H1 (cell line): ENCODE measurements at regions not wholly inside any gene's neighbourhood (a gene's known extent, or its start where the extent isn't known, plus 50 kb on each side); places are given as distances from the start of the nearest gene placed in this dataset.

Experiments used
- CTCF ChIA-PET: fragments of 300-600 bp; sonication (Branson Sonifier 250); formaldehyde crosslinking; loops from one replicate; lab custom pipeline; 2021; ENCODE audit not compliant: partially characterized antibody; lab: Charles Lee
- POLR2A ChIA-PET: fragments of 300-600 bp; sonication (Branson Sonifier 250); formaldehyde crosslinking; loops from one replicate; lab custom pipeline; 2021; ENCODE audit warnings: inconsistent platforms; ENCODE audit not compliant: partially characterized antibody; lab: Charles Lee
- DNase-seq, 2 experiments: peaks; one replicate each; pipeline versions ENCODE4 v3.0.0 to v3.0.0-alpha.2; 2010 to 2022; ENCODE audit warnings: low spot score in 2 of 2, low read depth in 1 of 2, mixed read lengths in 1 of 2
- FAIRE-seq: peaks from 2 replicates; lab custom pipeline; 2011; peaks lifted over from hg19 to GRCh38; lab: Jason Lieb, UNC
- H2AFZ ChIP-seq: 2 replicates; pipeline ENCODE4 v1.8.1; 2012; ENCODE audit warnings: low read length, inconsistent platforms
- H2AK5ac ChIP-seq: 2 replicates; pipeline ENCODE4 v1.6.1; 2013; ENCODE audit warnings: low read depth, low read length
- H2BK120ac ChIP-seq: replicated peaks from 2 replicates; pipeline ENCODE3; 2013; ENCODE audit warnings: low read depth, low read length, inconsistent platforms
- H2BK12ac ChIP-seq: 2 replicates; pipeline ENCODE4 v1.6.1; 2013; ENCODE audit warnings: low read depth, low read length
- H2BK15ac ChIP-seq: 2 replicates; pipeline ENCODE4 v1.6.1; 2013; ENCODE audit warnings: low read length
- H2BK20ac ChIP-seq: 2 replicates; pipeline ENCODE4 v1.6.1; 2013; ENCODE audit warnings: low read length
- H2BK5ac ChIP-seq: 2 replicates; pipeline ENCODE4 v1.6.1; 2013; ENCODE audit warnings: low read depth, low read length
- H3K14ac ChIP-seq: 2 replicates; pipeline ENCODE4 v1.6.1; 2013; ENCODE audit warnings: inconsistent platforms; ENCODE audit not compliant: insufficient read length
- H3K18ac ChIP-seq: 2 replicates; pipeline ENCODE4 v1.6.1; 2013; ENCODE audit warnings: low read length; ENCODE audit errors: extremely low read depth
- H3K23ac ChIP-seq: 2 replicates; pipeline ENCODE4 v1.6.1; 2013; ENCODE audit warnings: inconsistent platforms; ENCODE audit not compliant: insufficient read length
- H3K23me2 ChIP-seq: 2 replicates; pipeline ENCODE4 v1.6.1; 2013; ENCODE audit warnings: low read depth, low read length
- H3K27ac ChIP-seq: 2 replicates; pipeline ENCODE4 v1.6.1; 2011; ENCODE audit warnings: low read depth, low read length, inconsistent platforms
- H3K27me3 ChIP-seq, 4 experiments: replicated peaks in 1 of 4; 1 replicate in 1 of 4; 2 replicates in 3 of 4; pipeline versions ENCODE4 v1.6.1 to v1.8.1; 2011 to 2013; ENCODE audit warnings: low read length in 3 of 4, mild to moderate bottlenecking in 3 of 4, inconsistent platforms in 2 of 4, mixed read lengths in 2 of 4, moderate library complexity in 1 of 4; ENCODE audit not compliant: control insufficient read depth in 3 of 4, insufficient read depth in 3 of 4; ENCODE audit errors: extremely low read depth in 1 of 4
- H3K36me3 ChIP-seq, 4 experiments: 2 replicates each; pipeline versions ENCODE4 v1.6.1 to v1.8.1; 2011 to 2013; ENCODE audit warnings: mild to moderate bottlenecking in 4 of 4, low read length in 3 of 4, moderate library complexity in 2 of 4, control low read depth in 1 of 4, inconsistent platforms in 1 of 4; ENCODE audit not compliant: insufficient read depth in 4 of 4, control insufficient read depth in 2 of 4
- H3K4ac ChIP-seq: replicated peaks from 2 replicates; pipeline ENCODE3; 2013; ENCODE audit warnings: low read length, low read depth, mixed read lengths, inconsistent platforms; ENCODE audit not compliant: insufficient read length
- H3K4me1 ChIP-seq, 4 experiments: replicated peaks in 1 of 4; 1 replicate in 1 of 4; 2 replicates in 3 of 4; pipeline versions ENCODE4 v1.6.1 to v1.8.1; 2011 to 2013; ENCODE audit warnings: low read length in 3 of 4, inconsistent platforms in 2 of 4, mixed read lengths in 1 of 4; ENCODE audit not compliant: insufficient read depth in 4 of 4, control insufficient read depth in 3 of 4
- H3K4me2 ChIP-seq, 2 experiments: 2 replicates each; pipeline versions ENCODE4 v1.6.1 to v1.8.1; 2011 to 2013; ENCODE audit warnings: low read depth in 2 of 2, low read length in 2 of 2, control low read depth in 1 of 2, inconsistent platforms in 1 of 2, mild to moderate bottlenecking in 1 of 2; ENCODE audit not compliant: insufficient read depth in 1 of 2
- H3K4me3 ChIP-seq, 4 experiments: fragments of 200-600, 300-600 bp in 1 of 4; sonication (generic), shearing (Covaris generic), sonication (Bioruptor Twin) in 1 of 4; 2 replicates each; pipeline versions ENCODE4 v1.5.1 to v1.8.1; 2011 to 2016; ENCODE audit warnings: low read length in 4 of 4, low read depth in 3 of 4, control low read depth in 2 of 4, inconsistent platforms in 2 of 4, mild to moderate bottlenecking in 2 of 4, mixed read lengths in 1 of 4, moderate library complexity in 1 of 4; ENCODE audit not compliant: insufficient read depth in 2 of 4; ENCODE audit errors: extremely low read depth in 1 of 4
- H3K56ac ChIP-seq: replicated peaks from 2 replicates; pipeline ENCODE3; 2013; ENCODE audit warnings: low read depth, mild to moderate bottlenecking, mixed read lengths, low read length, inconsistent platforms; ENCODE audit not compliant: insufficient read length
- H3K79me1 ChIP-seq: 2 replicates; pipeline ENCODE4 v1.6.1; 2013; ENCODE audit warnings: low read depth, low read length, control low read depth
- H3K79me2 ChIP-seq, 2 experiments: 2 replicates each; pipeline versions ENCODE4 v1.6.1 to v1.8.1; 2012 to 2013; ENCODE audit warnings: low read length in 2 of 2, mild to moderate bottlenecking in 2 of 2, inconsistent platforms in 1 of 2; ENCODE audit not compliant: insufficient read depth in 2 of 2, control insufficient read depth in 1 of 2
- H3K9ac ChIP-seq, 4 experiments: replicated peaks in 1 of 4; 1 replicate in 1 of 4; 2 replicates in 3 of 4; pipeline versions ENCODE4 v1.6.1 to v1.8.1; 2011 to 2013; ENCODE audit warnings: low read depth in 3 of 4, low read length in 3 of 4, control low read depth in 2 of 4, mild to moderate bottlenecking in 2 of 4, moderate library complexity in 2 of 4, inconsistent platforms in 1 of 4; ENCODE audit errors: extremely low read depth in 1 of 4
- H3K9me3 ChIP-seq, 2 experiments: 2 replicates each; pipeline versions ENCODE4 v1.6.1 to v1.8.1; 2012 to 2013; ENCODE audit warnings: mild to moderate bottlenecking in 2 of 2, moderate library complexity in 2 of 2, control low read depth in 1 of 2, inconsistent platforms in 1 of 2, low read depth in 1 of 2, low read length in 1 of 2, mixed read lengths in 1 of 2; ENCODE audit not compliant: insufficient read depth in 2 of 2
- H4K20me1 ChIP-seq, 2 experiments: replicated peaks in 1 of 2; 2 replicates each; pipeline versions ENCODE3 to v1.8.1; 2011 to 2013; ENCODE audit warnings: inconsistent platforms in 2 of 2, low read length in 2 of 2, mild to moderate bottlenecking in 1 of 2; ENCODE audit not compliant: insufficient read depth in 2 of 2, control insufficient read depth in 1 of 2
- H4K5ac ChIP-seq: 2 replicates; pipeline ENCODE4 v1.6.1; 2013; ENCODE audit warnings: low read length, low read depth, mixed read lengths, inconsistent platforms; ENCODE audit not compliant: insufficient read length
- H4K8ac ChIP-seq: 2 replicates; pipeline ENCODE4 v1.8.0; 2013; ENCODE audit warnings: mild to moderate bottlenecking, moderate library complexity, low read length, inconsistent platforms; ENCODE audit not compliant: insufficient read depth; ENCODE audit errors: extremely low read depth
- H4K91ac ChIP-seq: replicated peaks from 2 replicates; pipeline ENCODE3; 2013; ENCODE audit warnings: low read length, mixed read lengths, inconsistent platforms; ENCODE audit not compliant: insufficient read length
- ASH2L ChIP-seq: fragments of 200-600, 300-600 bp; sonication (generic); IDR thresholded peaks from one replicate; pipeline ENCODE4 v1.7.1; 2017; ENCODE audit warnings: low read length
- ATF3 ChIP-seq: IDR thresholded peaks from 2 replicates; pipeline ENCODE4 v1.6.1; 2011; ENCODE audit warnings: low read depth, mild to moderate bottlenecking, low read length; ENCODE audit not compliant: insufficient read depth
- BCL11A ChIP-seq, 2 experiments: IDR thresholded peaks; one replicate each; pipeline ENCODE4 v1.6.1; 2011; ENCODE audit warnings: low read depth in 2 of 2, low read length in 2 of 2, mild to moderate bottlenecking in 2 of 2
- CREB1 ChIP-seq: IDR thresholded peaks from 2 replicates; pipeline ENCODE4 v1.6.1; 2012; ENCODE audit warnings: inconsistent platforms
- EP300 ChIP-seq, 2 experiments: IDR thresholded peaks; 1 replicate in 1 of 2; 2 replicates in 1 of 2; pipeline ENCODE4 v1.6.1; 2011 to 2012; ENCODE audit warnings: low read depth in 2 of 2, low read length in 2 of 2, mild to moderate bottlenecking in 2 of 2, borderline replicate concordance in 1 of 2, inconsistent platforms in 1 of 2, moderate library complexity in 1 of 2
- EZH2 ChIP-seq: fragments of 200-600 bp; sonication (generic); IDR thresholded peaks from 2 replicates; pipeline ENCODE4 v1.7.1; 2012; ENCODE audit warnings: low read depth, mild to moderate bottlenecking, moderate library complexity, low read length, inconsistent platforms; ENCODE audit not compliant: severe bottlenecking
- HDAC2 ChIP-seq, 2 experiments: fragments of 300-600 bp in 1 of 2; sonication (generic) in 1 of 2; IDR thresholded peaks; 2 replicates each; pipeline ENCODE4 v1.6.1; 2011 to 2012; ENCODE audit warnings: low read depth in 2 of 2, low read length in 2 of 2, mild to moderate bottlenecking in 2 of 2, moderate library complexity in 2 of 2, borderline replicate concordance in 1 of 2, inconsistent platforms in 1 of 2
- RBBP5 ChIP-seq: IDR thresholded peaks from 2 replicates; pipeline ENCODE4 v1.7.1; 2012; ENCODE audit warnings: low read depth, mild to moderate bottlenecking, inconsistent platforms, low read length, moderate library complexity, borderline replicate concordance
- SIN3A ChIP-seq, 2 experiments: IDR thresholded peaks in 1 of 2; conservative IDR thresholded peaks in 1 of 2; 2 replicates each; pipeline ENCODE4 v1.6.1; 2011 to 2012; ENCODE audit warnings: low read length in 2 of 2, improper control_type of control experiment in 1 of 2, low read depth in 1 of 2, mild to moderate bottlenecking in 1 of 2
- WGBS, 2 experiments: shearing (Covaris generic) in 1 of 2; methylation state at CpG; one replicate each; pipeline versions ENCODE4 v1.1.6 to v1.1.7; 2013 to 2015; ENCODE audit warnings: low lambda C conversion rate in 2 of 2, mixed read lengths in 2 of 2, inconsistent platforms in 1 of 2, low coverage in 1 of 2, missing lambda C conversion rate in 1 of 2; ENCODE audit not compliant: insufficient replicate concordance in 2 of 2, insufficient coverage in 1 of 2, insufficient read length in 1 of 2; ENCODE audit errors: extremely low coverage in 1 of 2, missing lambda C conversion rate in 1 of 2; 5-methylcytosine and 5-hydroxymethylcytosine counted together
- TF ChIP-seq, protein P1 (sequence below): IDR thresholded peaks from 2 replicates; pipeline ENCODE4 v1.6.1; 2012; ENCODE audit warnings: inconsistent platforms

- Histone ChIP-seq H4K20me1 (no peaks in the 10 kb centered on the region), H4K5ac (no peak overlapping the region), H3K14ac (no peak overlapping the region), H3K23me2 (no peaks in the 10 kb centered on the region), H2BK12ac (no peak overlapping the region), H4K91ac (no peak overlapping the region), H3K9ac (no peak overlapping the region), H3K4me2 (no peak overlapping the region), H2BK15ac (no peak overlapping the region), H3K27ac (no peak overlapping the region), H3K56ac (no peak overlapping the region), H3K79me1 (no peaks in the 10 kb centered on the region), H3K4me3 (no peak overlapping the region), H2BK120ac (no peak overlapping the region), H3K4me1 (no peaks in the 10 kb centered on the region; a peak in 1 of 7 replicates), H3K9me3 (no peaks in the 10 kb centered on the region), H3K27me3 (no peaks in the 10 kb centered on the region), H3K23ac (no peak overlapping the region), H2BK5ac (no peak overlapping the region), H2AFZ (no peak overlapping the region), H2BK20ac (no peak overlapping the region), H4K8ac (no peak overlapping the region), H3K36me3 (no peaks in the 10 kb centered on the region), H3K4ac (no peak overlapping the region), H3K79me2 (no peaks in the 10 kb centered on the region), H2AK5ac (no peak overlapping the region), H3K18ac (no peak overlapping the region)
- CTCF ChIA-PET, result no interaction called here
- WGBS, 2 experiments, result 95% methylated on average over 3 of the region's 3 CpGs; no CpG with 5 or more reads in 1 of the 2 experiments
- POLR2A ChIA-PET, result no interaction called here
- no peak for FAIRE-seq
- no peak for DNase-seq
- TF ChIP-seq RBBP5 (no peak), EZH2 (no peak), HDAC2 (IDR thresholded peaks at IDR 0.05; ENCODE audit: borderline replicate concordance in 1 of 2, low read depth in 2 of 2, low read length in 2 of 2) (no peak), EP300 (IDR thresholded peaks at IDR 0.05; ENCODE audit: borderline replicate concordance in 1 of 2, low read depth in 2 of 2, low read length in 2 of 2) (no peak), BCL11A (IDR thresholded peaks at IDR 0.05; ENCODE audit: low read depth in 2 of 2, low read length in 2 of 2) (no peak), ASH2L (no peak), SIN3A (conservative IDR thresholded peaks at IDR 0.05 in 1 of 2, IDR thresholded peaks at IDR 0.05 in 1 of 2; ENCODE audit: low read depth in 1 of 2, low read length in 2 of 2) (no peak), ATF3 (no peak), CREB1 (no peak)
- TF ChIP-seq, protein P1, sequence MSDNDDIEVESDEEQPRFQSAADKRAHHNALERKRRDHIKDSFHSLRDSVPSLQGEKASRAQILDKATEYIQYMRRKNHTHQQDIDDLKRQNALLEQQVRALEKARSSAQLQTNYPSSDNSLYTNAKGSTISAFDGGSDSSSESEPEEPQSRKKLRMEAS, result no peak
Observed at GRCh38 chr7:15831606-15832005, 145.1 kb upstream of the MEOX2 start.
